Neuronal stem cell (in vitro differentiated cells): ENCODE measurements at regions not wholly inside any gene's neighbourhood (a gene's known extent, or its start where the extent isn't known, plus 50 kb on each side); places are given as distances from the start of the nearest gene placed in this dataset.

ENCODE experiments used
- DNase-seq: peaks from one replicate; pipeline ENCODE4 v3.0.0-alpha.2; 2013; ENCODE audit warnings: low spot score
- H2AFZ ChIP-seq: one replicate; pipeline ENCODE4 v1.6.1; 2013; ENCODE audit warnings: mild to moderate bottlenecking, low read length, inconsistent platforms
- H2AK5ac ChIP-seq: 2 replicates; pipeline ENCODE4 v1.6.1; 2013; ENCODE audit warnings: low read depth, mild to moderate bottlenecking, inconsistent platforms, low read length, moderate library complexity, mixed read lengths
- H2BK120ac ChIP-seq: 2 replicates; pipeline ENCODE4 v1.6.1; 2013; ENCODE audit warnings: low read depth, mild to moderate bottlenecking, inconsistent platforms, low read length, moderate library complexity, mixed read lengths
- H2BK12ac ChIP-seq: one replicate; pipeline ENCODE4 v1.6.1; 2013; ENCODE audit warnings: low read length, inconsistent platforms
- H2BK15ac ChIP-seq: 2 replicates; pipeline ENCODE4 v1.6.1; 2013; ENCODE audit warnings: mild to moderate bottlenecking, low read length, inconsistent platforms, mixed read lengths
- H2BK5ac ChIP-seq: one replicate; pipeline ENCODE4 v1.6.1; 2013; ENCODE audit warnings: inconsistent platforms, mild to moderate bottlenecking, low read length, moderate library complexity
- H3K14ac ChIP-seq: one replicate; pipeline ENCODE4 v1.6.1; 2013; ENCODE audit warnings: low read length, inconsistent platforms
- H3K18ac ChIP-seq: 2 replicates; pipeline ENCODE4 v1.6.1; 2013; ENCODE audit warnings: low read length, inconsistent platforms
- H3K23ac ChIP-seq: 2 replicates; pipeline ENCODE4 v1.6.1; 2013; ENCODE audit warnings: low read depth, mild to moderate bottlenecking, mixed read lengths, low read length, inconsistent platforms; ENCODE audit not compliant: poor library complexity
- H3K27ac ChIP-seq: replicated peaks from 3 replicates; pipeline ENCODE4 v1.5.1; 2013; ENCODE audit warnings: low read length, inconsistent platforms
- H3K27me3 ChIP-seq, 3 experiments: 2 replicates each; pipeline ENCODE4 v1.6.1; 2013; ENCODE audit warnings: low read length in 3 of 3, mild to moderate bottlenecking in 2 of 3, inconsistent platforms in 1 of 3, low read depth in 1 of 3, mixed read lengths in 1 of 3, moderate library complexity in 1 of 3; ENCODE audit not compliant: control insufficient read depth in 3 of 3, insufficient read depth in 3 of 3
- H3K36me3 ChIP-seq, 2 donors: replicated peaks in 1 of 2; 2 replicates each; pipeline ENCODE4 v1.6.1; 2013; ENCODE audit warnings: low read length in 2 of 2; ENCODE audit not compliant: control insufficient read depth in 2 of 2, insufficient read depth in 2 of 2
- H3K4ac ChIP-seq: 2 replicates; pipeline ENCODE4 v1.6.1; 2013; ENCODE audit warnings: inconsistent platforms, mild to moderate bottlenecking, low read length, moderate library complexity
- H3K4me1 ChIP-seq, 2 donors: 1 replicate in 1 of 2; 2 replicates in 1 of 2; pipeline ENCODE4 v1.6.1; 2013; ENCODE audit warnings: low read length in 2 of 2, low read depth in 1 of 2; ENCODE audit not compliant: control insufficient read depth in 2 of 2, insufficient read depth in 1 of 2
- H3K4me2 ChIP-seq: one replicate; pipeline ENCODE4 v1.6.1; 2013; ENCODE audit warnings: mild to moderate bottlenecking, low read length, inconsistent platforms; ENCODE audit not compliant: insufficient read depth, poor library complexity, severe bottlenecking
- H3K4me3 ChIP-seq, 2 donors: 2 replicates each; pipeline ENCODE4 v1.5.1; 2013; ENCODE audit warnings: low read length in 2 of 2, mild to moderate bottlenecking in 2 of 2, inconsistent platforms in 1 of 2, moderate library complexity in 1 of 2
- H3K79me1 ChIP-seq: one replicate; pipeline ENCODE4 v1.6.1; 2013; ENCODE audit warnings: low read depth, mild to moderate bottlenecking, inconsistent platforms, low read length, moderate library complexity
- H3K9ac ChIP-seq: one replicate; pipeline ENCODE4 v1.6.1; 2013; ENCODE audit warnings: mild to moderate bottlenecking, low read depth, low read length, inconsistent platforms; ENCODE audit not compliant: poor library complexity
- H3K9me3 ChIP-seq, 2 donors: replicated peaks in 1 of 2; 2 replicates each; pipeline versions ENCODE3 to v1.6.1; 2013; ENCODE audit warnings: low read length in 2 of 2, mild to moderate bottlenecking in 2 of 2, inconsistent platforms in 1 of 2, low read depth in 1 of 2, mixed read lengths in 1 of 2, moderate library complexity in 1 of 2; ENCODE audit not compliant: control insufficient read depth in 2 of 2, insufficient read depth in 1 of 2
- H4K8ac ChIP-seq: one replicate; pipeline ENCODE4 v1.6.1; 2013; ENCODE audit warnings: low read depth, mild to moderate bottlenecking, inconsistent platforms, low read length, moderate library complexity
- H4K91ac ChIP-seq: one replicate; pipeline ENCODE4 v1.6.1; 2013; ENCODE audit warnings: low read length, low read depth, mild to moderate bottlenecking, inconsistent platforms; ENCODE audit not compliant: poor library complexity
- WGBS, 2 donors: extraction: QIAGEN DNeasy Blood & Tissue Kit; methylation state at CpG; one replicate each; pipeline ENCODE4 v1.1.7; 2013; ENCODE audit warnings: missing lambda C conversion rate in 2 of 2, mixed read lengths in 1 of 2; ENCODE audit not compliant: insufficient read length in 2 of 2, insufficient replicate concordance in 1 of 2; ENCODE audit errors: extremely low coverage in 2 of 2; 5-methylcytosine and 5-hydroxymethylcytosine counted together

GRCh38 chr12:107264667-107265066 is 171.3 kb upstream of the CRY1 start:
- WGBS, 2 donors = no CpG with 5 or more reads among the region's 7 CpGs
- H3K18ac ChIP-seq = no peak overlapping the region
- no peak overlapping the region for H2AFZ ChIP-seq
- no peak overlapping the region for H3K9ac ChIP-seq
- H3K36me3 ChIP-seq = no peaks in the 10 kb centered on the region
- H3K27me3 ChIP-seq = peaks cover 0 to 9% (median 2%) of the 10 kb centered on the region in 3 experiments
- H2AK5ac ChIP-seq = no peak overlapping the region
- H4K91ac ChIP-seq = no peak overlapping the region
- H2BK15ac ChIP-seq = no peak overlapping the region
- H3K4ac ChIP-seq = no peak overlapping the region
- H3K14ac ChIP-seq = no peak overlapping the region
- H3K79me1 ChIP-seq = no peaks in the 10 kb centered on the region
- H2BK12ac ChIP-seq = no peak overlapping the region
- no peak overlapping the region for H2BK5ac ChIP-seq
- no peak for DNase-seq
- H3K23ac ChIP-seq = no peak overlapping the region
- H2BK120ac ChIP-seq = no peak overlapping the region
- H3K27ac ChIP-seq = no peak overlapping the region
- no peaks in the 10 kb centered on the region for H3K4me1 ChIP-seq
- no peak overlapping the region for H3K4me2 ChIP-seq
- H3K9me3 ChIP-seq = peaks cover 0 to 11% of the 10 kb centered on the region in 2 donors
- no peak overlapping the region for H4K8ac ChIP-seq
- H3K4me3 ChIP-seq = no peak overlapping the region

DNA sequence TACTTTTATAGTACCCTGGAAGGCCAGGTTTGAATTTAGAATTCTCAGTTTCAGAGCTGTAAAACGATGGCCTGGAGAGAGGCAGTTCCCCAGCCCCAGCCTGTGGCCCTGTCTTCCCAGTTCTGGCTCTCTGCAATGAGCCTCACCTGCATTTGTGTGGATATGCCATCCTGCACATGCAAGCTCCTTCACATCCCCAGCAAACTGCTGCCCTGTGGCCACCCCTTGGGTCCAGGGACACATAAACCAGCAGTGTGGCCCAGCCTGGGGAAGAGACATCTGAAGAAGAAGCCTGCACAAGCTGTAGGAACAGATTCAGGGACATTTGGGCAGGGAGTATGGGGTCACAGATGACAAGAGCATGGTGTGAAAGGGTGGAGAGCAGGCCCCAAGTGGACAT is 174.3 kb upstream of the CRY1 start:
- Histone ChIP-seq H2BK5ac (no peak overlapping the region), H3K18ac (peak overlapping the region; percentile 13), H3K14ac (no peak overlapping the region), H3K36me3 (no peaks in the 10 kb centered on the region), H2AK5ac (no peak overlapping the region), H3K23ac (no peak overlapping the region), H3K27ac (no peak overlapping the region), H2BK12ac (no peak overlapping the region), H2BK120ac (peak overlapping the region; percentile 28), H4K91ac (no peak overlapping the region), H3K4me3 (no peak overlapping the region), H4K8ac (no peak overlapping the region), H3K4me1 (no peaks in the 10 kb centered on the region), H3K27me3 (peaks cover 0 to 23% (median 2%) of the 10 kb centered on the region in 3 experiments), H3K9ac (no peak overlapping the region), H2BK15ac (no peak overlapping the region), H2AFZ (no peak overlapping the region), H3K4ac (no peak overlapping the region), H3K9me3 (peaks cover 0 to 11% of the 10 kb centered on the region in 2 donors), H3K79me1 (no peaks in the 10 kb centered on the region), H3K4me2 (no peak overlapping the region)
- DNase-seq = no peak
- no CpG with 5 or more reads among the region's 1 CpG for WGBS, 2 donors

- WGBS, 2 donors = 100% methylated on average over 1 of the region's 2 CpGs
- H3K18ac ChIP-seq = no peak overlapping the region
- no peak overlapping the region for H3K4ac ChIP-seq
- H3K14ac ChIP-seq = no peak overlapping the region
- H3K9me3 ChIP-seq = no peaks in the 10 kb centered on the region
- no peak overlapping the region for H3K9ac ChIP-seq
- H2BK5ac ChIP-seq = no peak overlapping the region
- H3K23ac ChIP-seq = no peak overlapping the region
- H3K36me3 ChIP-seq = no peaks in the 10 kb centered on the region
- H3K79me1 ChIP-seq = no peaks in the 10 kb centered on the region
- H4K91ac ChIP-seq = no peak overlapping the region
- no peak overlapping the region for H3K27ac ChIP-seq
- H4K8ac ChIP-seq = no peak overlapping the region
- no peak overlapping the region for H3K4me2 ChIP-seq
- H2AK5ac ChIP-seq = no peak overlapping the region
- no peak overlapping the region for H3K4me3 ChIP-seq
- H2BK15ac ChIP-seq = no peak overlapping the region
- H3K27me3 ChIP-seq = peaks cover 0 to 29% (median 2%) of the 10 kb centered on the region in 3 experiments
- DNase-seq = no peak
- H2BK120ac ChIP-seq = no peak overlapping the region
- no peak overlapping the region for H2BK12ac ChIP-seq
- H3K4me1 ChIP-seq = no peaks in the 10 kb centered on the region
- H2AFZ ChIP-seq = no peak overlapping the region
These were observed 178.2 kb upstream of the CRY1 start for GRCh38 chr12:107271523-107271922.

- Histone ChIP-seq H3K27ac (no peak overlapping the region), H3K4me1 (no peaks in the 10 kb centered on the region), H3K18ac (no peak overlapping the region), H3K4ac (no peak overlapping the region), H2AK5ac (no peak overlapping the region), H3K4me3 (no peak overlapping the region), H3K9me3 (no peaks in the 10 kb centered on the region), H3K36me3 (no peaks in the 10 kb centered on the region), H2AFZ (no peak overlapping the region), H2BK12ac (no peak overlapping the region), H3K4me2 (no peak overlapping the region), H3K14ac (no peak overlapping the region), H2BK120ac (no peak overlapping the region), H3K9ac (no peak overlapping the region), H3K79me1 (no peaks in the 10 kb centered on the region), H4K91ac (no peak overlapping the region), H3K23ac (no peak overlapping the region), H2BK15ac (no peak overlapping the region), H4K8ac (no peak overlapping the region), H2BK5ac (no peak overlapping the region), H3K27me3 (peaks cover 0 to 19% (median 0%) of the 10 kb centered on the region in 3 experiments)
- no CpG with 5 or more reads among the region's 1 CpG for WGBS, 2 donors
- no peak for DNase-seq
These were observed 182.2 kb upstream of the CRY1 start for GRCh38 chr12:107275530-107275929.
